Panc1 (cell line): ENCODE measurements at regions not wholly inside any gene's neighbourhood (a gene's known extent, or its start where the extent isn't known, plus 50 kb on each side); places are given as distances from the start of the nearest gene placed in this dataset.

Source experiments
- ATAC-seq: fragments of 200-7000 bp; cut with Tn5 transposase; 2 replicates; pipeline ENCODE4 v1.9.1; 2020; ENCODE audit warnings: mild to moderate bottlenecking, moderate library complexity
- BruUV-seq: library from RNA; stranded (reverse); fragments of 400-500 nt; replicated peaks from 2 replicates; lab custom pipeline; 2021; lab: Mats Ljungman, UMichigan
- CTCF ChIA-PET: fragments of 300-600 bp; sonication (Branson Sonifier 250); formaldehyde crosslinking; loops from one replicate; lab custom pipeline; 2022; ENCODE audit warnings: antibody characterized with exemption; lab: Charles Lee
- POLR2A ChIA-PET: fragments of 300-600 bp; sonication (Branson Sonifier 250); formaldehyde crosslinking; loops from one replicate; lab custom pipeline; 2022; ENCODE audit warnings: antibody characterized with exemption; lab: Charles Lee
- DNase-seq: peaks from one replicate; pipeline ENCODE4 v3.0.0-alpha.2; 2010; ENCODE audit warnings: low read depth, low spot score
- H3K27ac ChIP-seq: 2 replicates; pipeline ENCODE4 v1.5.1; 2011; ENCODE audit warnings: mild to moderate bottlenecking, low read length, inconsistent platforms
- H3K27me3 ChIP-seq: fragments of 200-500 bp; sonication (Bioruptor generic); 2 replicates; pipeline ENCODE4 v1.6.0; 2014; ENCODE audit warnings: low read length, inconsistent platforms; ENCODE audit not compliant: control insufficient read depth, insufficient read depth
- H3K36me3 ChIP-seq: fragments of 200-500 bp; sonication (Bioruptor generic); 2 replicates; pipeline ENCODE4 v1.5.1; 2014; ENCODE audit warnings: inconsistent platforms, mild to moderate bottlenecking, low read length, moderate library complexity; ENCODE audit not compliant: control insufficient read depth, insufficient read depth
- H3K4me1 ChIP-seq: 2 replicates; pipeline ENCODE4 v1.5.1; 2011; ENCODE audit warnings: inconsistent platforms, mild to moderate bottlenecking, low read length, moderate library complexity; ENCODE audit not compliant: control insufficient read depth, insufficient read depth
- H3K4me3 ChIP-seq, 2 experiments: 2 replicates each; pipeline ENCODE4 v1.5.1; 2011 to 2012; ENCODE audit warnings: low read depth in 2 of 2, low read length in 2 of 2, mild to moderate bottlenecking in 2 of 2, inconsistent platforms in 1 of 2, moderate library complexity in 1 of 2
- H3K9me3 ChIP-seq: fragments of 200-500 bp; sonication (Bioruptor generic); 2 replicates; pipeline ENCODE4 v1.5.1; 2014; ENCODE audit warnings: low read depth, mild to moderate bottlenecking, inconsistent platforms, low read length, moderate library complexity; ENCODE audit not compliant: control insufficient read depth, insufficient read depth
- CTCF ChIP-seq: fragments of 450-650 bp; IDR thresholded peaks from 2 replicates; pipeline ENCODE4 v1.5.1; 2017; ENCODE audit warnings: mild to moderate bottlenecking
- POLR2AphosphoS5 ChIP-seq: IDR thresholded peaks from 2 replicates; pipeline ENCODE4 v1.6.1; 2012; ENCODE audit warnings: mild to moderate bottlenecking, low read depth, low read length, moderate library complexity
- REST ChIP-seq, 2 experiments: IDR thresholded peaks; 2 replicates each; pipeline ENCODE4 v1.6.1; 2011 to 2012; ENCODE audit warnings: low read depth in 2 of 2, control low read depth in 1 of 2, low read length in 1 of 2, mild to moderate bottlenecking in 1 of 2, moderate library complexity in 1 of 2; ENCODE audit not compliant: insufficient read depth in 1 of 2
- SIN3A ChIP-seq: IDR thresholded peaks from 2 replicates; pipeline ENCODE4 v1.6.1; 2012; ENCODE audit warnings: low read depth, mild to moderate bottlenecking, low read length, moderate library complexity, borderline replicate concordance; ENCODE audit not compliant: insufficient read depth
- TCF7L2 ChIP-seq: IDR thresholded peaks from 2 replicates; pipeline ENCODE4 v1.6.1; 2011; ENCODE audit warnings: mild to moderate bottlenecking, low read depth, low read length, inconsistent platforms
- in situ Hi-C: cut with HindIII; loops from 2 replicates; pipeline ENCODE4 v1.10.0; 2016; ENCODE audit warnings: low sequenced_read_pairs, low pct_unique_long_range_greater_than_20kb
- intact Hi-C: fragments of 100-400 bp; cut with micrococcal nuclease; formaldehyde crosslinking; loops from one replicate; pipeline ENCODE4 v1.10.0; 2022; ENCODE audit not compliant: unreplicated experiment

- BruUV-seq: no TSS peak
- CTCF ChIA-PET: no interaction called here
- DNase-seq (no peak), ATAC-seq (no peak)
- in situ Hi-C loops: no loop called here
- POLR2A ChIA-PET: no interaction called here
- intact Hi-C loops: no loop called here
- no peaks in the 10 kb centered on the region for H3K4me1 ChIP-seq
- H3K4me3 ChIP-seq: no peak overlapping the region
- H3K36me3 ChIP-seq: no peaks in the 10 kb centered on the region
- no peak overlapping the region for H3K27ac ChIP-seq
- no peaks in the 10 kb centered on the region for H3K9me3 ChIP-seq
- TF ChIP-seq TCF7L2 (no peak), SIN3A (no peak), CTCF (no peak), REST (IDR thresholded peaks at IDR 0.05; ENCODE audit: insufficient read depth in 1 of 2, low read depth in 2 of 2, low read length in 1 of 2) (no peak), POLR2AphosphoS5 (no peak)
- H3K27me3 ChIP-seq: no peaks in the 10 kb centered on the region
Observed at GRCh38 chr10:8352171-8353075, 297.9 kb downstream of the GATA3 start.

GRCh38 chr10:8356283-8356682 lies 301.8 kb downstream of the GATA3 start:
- DNase-seq: no peak
- Histone ChIP-seq H3K36me3 (no peaks in the 10 kb centered on the region), H3K27ac (no peak overlapping the region), H3K4me3 (no peak overlapping the region), H3K9me3 (no peaks in the 10 kb centered on the region), H3K4me1 (no peaks in the 10 kb centered on the region), H3K27me3 (no peaks in the 10 kb centered on the region)
- BruUV-seq: no TSS peak
- in situ Hi-C loops: no loop called here
- ChIA-PET POLR2A (no interaction called here), CTCF (no interaction called here)
- TF ChIP-seq POLR2AphosphoS5: no peak
- TF ChIP-seq TCF7L2: no peak
- no peak for TF ChIP-seq REST (IDR thresholded peaks at IDR 0.05; ENCODE audit: insufficient read depth in 1 of 2, low read depth in 2 of 2, low read length in 1 of 2)
- no peak for TF ChIP-seq CTCF
- no peak for TF ChIP-seq SIN3A
- intact Hi-C loops: no loop called here
- no peak for ATAC-seq
